ENCODE measurements at regions not wholly inside any gene's neighbourhood (a gene's known extent, or its start where the extent isn't known, plus 50 kb on each side); places are given as distances from the start of the nearest gene placed in this dataset.

GRCh38 chr4:56271131-56271530, 116.2 kb downstream of the AASDH start:
- no peak for TF ChIP-seq CTCF (conservative IDR thresholded peaks at IDR 0.05; ENCODE audit: low read length)
- no peak for DNase-seq (ENCODE audit: low read depth)
- H3K4me3 ChIP-seq (ENCODE audit: low read length), result no peak overlapping the region

GRCh38 chr4:56267558-56267957, 119.7 kb downstream of the AASDH start:
- no peak for DNase-seq (ENCODE audit: low read depth)
- TF ChIP-seq CTCF (conservative IDR thresholded peaks at IDR 0.05; ENCODE audit: low read length), result no peak

GRCh38 chr4:56264873-56265272, 122.4 kb downstream of the AASDH start:
- DNase-seq (ENCODE audit: low read depth), result no peak
- TF ChIP-seq CTCF (conservative IDR thresholded peaks at IDR 0.05; ENCODE audit: low read length), result no peak
- no peak overlapping the region for H3K4me3 ChIP-seq (ENCODE audit: low read length)

More at GRCh38 chr4:56267558-56267957, 119.7 kb downstream of the AASDH start:
- H3K4me3 ChIP-seq (ENCODE audit: low read length), result no peak overlapping the region

GRCh38 chr4:56261027-56261426, 126.3 kb downstream of the AASDH start:
- H3K4me3 ChIP-seq (ENCODE audit: low read length), result no peak overlapping the region
- no peak for TF ChIP-seq CTCF (conservative IDR thresholded peaks at IDR 0.05; ENCODE audit: low read length)
- no peak for DNase-seq (ENCODE audit: low read depth)

- TF ChIP-seq CTCF (conservative IDR thresholded peaks at IDR 0.05; ENCODE audit: low read length), result no peak
- no peak overlapping the region for H3K4me3 ChIP-seq (ENCODE audit: low read length)
- no peak for DNase-seq (ENCODE audit: low read depth)
These were observed 127.0 kb downstream of the AASDH start for GRCh38 chr4:56260320-56260719.

- DNase-seq (ENCODE audit: low read depth), result no peak
- no peak for TF ChIP-seq CTCF (conservative IDR thresholded peaks at IDR 0.05; ENCODE audit: low read length)
- no peak overlapping the region for H3K4me3 ChIP-seq (ENCODE audit: low read length)
These were observed 127.6 kb downstream of the AASDH start for GRCh38 chr4:56259655-56260054.

- no peak for DNase-seq (ENCODE audit: low read depth)
- H3K4me3 ChIP-seq (ENCODE audit: low read length), result no peak overlapping the region
- TF ChIP-seq CTCF (conservative IDR thresholded peaks at IDR 0.05; ENCODE audit: low read length), result no peak
These were observed 131.5 kb downstream of the AASDH start for GRCh38 chr4:56255820-56256219.

All from AG10803 (cell line).